ENCODE measurements at regions not wholly inside any gene's neighbourhood (a gene's known extent, or its start where the extent isn't known, plus 50 kb on each side); places are given as distances from the start of the nearest gene placed in this dataset.

DNA sequence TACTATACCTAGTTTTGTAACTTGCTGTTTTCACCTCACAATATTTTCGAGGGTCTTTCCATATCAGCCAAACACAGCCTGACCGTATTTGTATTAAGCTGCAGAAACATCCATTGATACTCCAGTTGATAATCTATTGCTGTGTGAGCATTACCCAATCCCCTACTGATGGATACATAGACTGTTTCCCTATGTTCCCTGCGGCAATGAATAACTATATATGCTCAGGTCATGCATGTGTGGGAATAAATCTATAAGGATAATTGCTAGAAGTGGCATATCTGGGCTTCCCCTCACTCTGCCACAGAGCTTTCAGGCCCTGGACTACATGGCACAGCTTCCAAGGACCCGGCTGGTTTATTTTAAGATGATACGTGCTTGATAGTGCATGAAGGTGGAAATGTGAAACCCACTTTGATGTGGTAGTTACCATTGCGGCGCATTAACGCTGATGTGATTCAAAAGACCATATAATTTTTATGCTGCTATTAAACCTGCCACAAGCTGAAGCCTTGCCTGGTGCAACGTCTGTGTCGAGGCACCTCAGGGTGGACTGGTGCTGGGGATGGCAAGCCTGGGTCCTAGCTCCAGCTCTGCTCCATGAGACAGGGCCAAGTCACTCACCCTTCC is 81.4 kb upstream of the KCNK12 start:
- Histone ChIP-seq H3K4me3 (ENCODE audit: low read depth, low read length) (no peak overlapping the region), H3K27me3 (no peaks in the 10 kb centered on the region)
- DNase-seq, result no peak

DNA sequence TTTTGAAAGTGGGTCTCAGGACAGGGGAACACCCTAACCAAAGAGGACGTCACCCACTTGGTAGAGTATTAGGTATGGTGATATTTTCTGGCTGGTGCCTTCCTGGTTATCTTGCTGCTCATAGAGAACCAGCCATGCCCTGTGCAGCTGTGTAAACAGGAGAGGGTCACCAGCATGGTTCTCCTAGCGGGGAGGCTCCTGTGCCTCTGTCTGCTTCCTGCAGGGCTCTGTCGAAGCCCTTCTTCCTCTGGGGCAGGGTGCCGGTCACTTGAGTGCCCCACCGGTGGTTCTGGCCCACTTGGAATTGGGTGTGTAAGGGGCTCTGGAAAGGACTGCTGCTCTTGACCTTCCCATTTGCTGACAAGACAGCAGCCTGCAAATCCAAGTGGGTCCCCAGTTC is 80.5 kb upstream of the KCNK12 start:
- H3K9me3 ChIP-seq, result no peaks in the 10 kb centered on the region
- TF ChIP-seq, protein P1, sequence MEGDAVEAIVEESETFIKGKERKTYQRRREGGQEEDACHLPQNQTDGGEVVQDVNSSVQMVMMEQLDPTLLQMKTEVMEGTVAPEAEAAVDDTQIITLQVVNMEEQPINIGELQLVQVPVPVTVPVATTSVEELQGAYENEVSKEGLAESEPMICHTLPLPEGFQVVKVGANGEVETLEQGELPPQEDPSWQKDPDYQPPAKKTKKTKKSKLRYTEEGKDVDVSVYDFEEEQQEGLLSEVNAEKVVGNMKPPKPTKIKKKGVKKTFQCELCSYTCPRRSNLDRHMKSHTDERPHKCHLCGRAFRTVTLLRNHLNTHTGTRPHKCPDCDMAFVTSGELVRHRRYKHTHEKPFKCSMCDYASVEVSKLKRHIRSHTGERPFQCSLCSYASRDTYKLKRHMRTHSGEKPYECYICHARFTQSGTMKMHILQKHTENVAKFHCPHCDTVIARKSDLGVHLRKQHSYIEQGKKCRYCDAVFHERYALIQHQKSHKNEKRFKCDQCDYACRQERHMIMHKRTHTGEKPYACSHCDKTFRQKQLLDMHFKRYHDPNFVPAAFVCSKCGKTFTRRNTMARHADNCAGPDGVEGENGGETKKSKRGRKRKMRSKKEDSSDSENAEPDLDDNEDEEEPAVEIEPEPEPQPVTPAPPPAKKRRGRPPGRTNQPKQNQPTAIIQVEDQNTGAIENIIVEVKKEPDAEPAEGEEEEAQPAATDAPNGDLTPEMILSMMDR (IDR thresholded peaks at IDR 0.05; ENCODE audit: low read depth, low read length), result no peak
- H3K4me3 ChIP-seq (ENCODE audit: low read depth, low read length), result no peak overlapping the region
- no peaks in the 10 kb centered on the region for H3K27me3 ChIP-seq
- no peak for DNase-seq
- H3K4me1 ChIP-seq, result no peaks in the 10 kb centered on the region
- H3K36me3 ChIP-seq, result no peaks in the 10 kb centered on the region

More for the DNA sequence above, 81.4 kb upstream of the KCNK12 start:
- H3K4me1 ChIP-seq, result no peaks in the 10 kb centered on the region
- no peaks in the 10 kb centered on the region for H3K9me3 ChIP-seq
- TF ChIP-seq, protein P1 (IDR thresholded peaks at IDR 0.05; ENCODE audit: low read depth, low read length), result no peak
- H3K36me3 ChIP-seq, result no peaks in the 10 kb centered on the region

- Histone ChIP-seq H3K36me3 (no peaks in the 10 kb centered on the region), H3K27me3 (no peaks in the 10 kb centered on the region), H3K4me3 (ENCODE audit: low read depth, low read length) (no peak overlapping the region), H3K4me1 (no peaks in the 10 kb centered on the region), H3K9me3 (no peaks in the 10 kb centered on the region)
- DNase-seq, result no peak
- TF ChIP-seq, protein P1 (IDR thresholded peaks at IDR 0.05; ENCODE audit: low read depth, low read length), result no peak
These were observed 79.3 kb upstream of the KCNK12 start for GRCh38 chr2:47650001-47650535.

DNA sequence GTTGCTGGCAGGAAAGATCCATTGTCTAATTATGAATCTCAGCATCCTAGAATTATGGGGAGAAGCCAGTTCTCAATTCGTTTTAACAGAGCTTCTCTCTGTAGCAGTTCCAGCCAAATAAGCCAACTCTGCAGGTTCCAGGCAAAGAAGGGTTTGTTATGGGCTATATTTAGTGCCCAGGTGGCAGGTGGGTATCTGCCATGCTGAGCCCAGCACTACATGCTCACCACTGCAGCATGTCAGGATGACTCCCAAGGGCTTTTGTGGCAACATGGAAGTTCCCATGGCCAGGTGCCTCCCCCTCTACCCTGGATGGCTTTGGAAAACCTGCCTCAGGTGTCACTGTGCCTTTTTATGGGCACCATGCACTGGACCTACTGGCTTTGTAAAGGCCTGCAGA is 74.5 kb upstream of the KCNK12 start:
- no peak overlapping the region for H3K4me3 ChIP-seq (ENCODE audit: low read depth, low read length)
- no peaks in the 10 kb centered on the region for H3K9me3 ChIP-seq

DNA sequence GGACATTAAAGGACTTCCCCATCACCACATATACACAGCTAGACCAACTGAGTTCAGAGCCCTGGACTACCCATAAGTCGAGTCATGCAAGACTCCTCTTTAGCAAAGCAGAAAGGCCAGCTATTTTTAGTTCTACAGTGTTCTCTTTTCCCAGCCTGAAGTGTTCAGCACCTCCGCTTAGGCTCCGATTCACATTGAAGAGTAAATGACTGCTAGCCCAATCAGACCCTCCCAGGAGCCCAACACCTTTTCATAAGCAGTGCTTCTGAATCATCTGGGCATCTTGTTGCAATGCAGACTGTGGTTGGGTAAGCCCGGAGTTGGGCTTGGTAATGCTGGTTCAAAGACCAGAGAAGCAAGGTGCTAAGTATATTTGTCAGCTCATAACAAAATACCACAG is 73.6 kb upstream of the KCNK12 start:
- no peaks in the 10 kb centered on the region for H3K4me1 ChIP-seq
- no peak for DNase-seq
- H3K9me3 ChIP-seq, result no peaks in the 10 kb centered on the region
- no peaks in the 10 kb centered on the region for H3K36me3 ChIP-seq
- H3K27me3 ChIP-seq, result no peaks in the 10 kb centered on the region
- H3K4me3 ChIP-seq (ENCODE audit: low read depth, low read length), result no peak overlapping the region
- TF ChIP-seq, protein P1 (IDR thresholded peaks at IDR 0.05; ENCODE audit: low read depth, low read length), result no peak

More for the DNA sequence above, 74.5 kb upstream of the KCNK12 start:
- no peaks in the 10 kb centered on the region for H3K36me3 ChIP-seq
- no peaks in the 10 kb centered on the region for H3K27me3 ChIP-seq
- TF ChIP-seq, protein P1 (IDR thresholded peaks at IDR 0.05; ENCODE audit: low read depth, low read length), result no peak
- DNase-seq, result no peak
- H3K4me1 ChIP-seq, result no peaks in the 10 kb centered on the region

GRCh38 chr2:47641366-47641765 is 70.6 kb upstream of the KCNK12 start:
- Histone ChIP-seq H3K9me3 (no peaks in the 10 kb centered on the region), H3K36me3 (no peaks in the 10 kb centered on the region), H3K27me3 (0 out of 2 replicates have a peak, but pooled peaks cover 4% of the 10 kb centered on the region), H3K4me3 (ENCODE audit: low read depth, low read length) (no peak overlapping the region), H3K4me1 (no peaks in the 10 kb centered on the region)
- no peak for DNase-seq
- TF ChIP-seq, protein P1 (IDR thresholded peaks at IDR 0.05; ENCODE audit: low read depth, low read length), result no peak
